ENCODE measurements at regions not wholly inside any gene's neighbourhood (a gene's known extent, or its start where the extent isn't known, plus 50 kb on each side); places are given as distances from the start of the nearest gene placed in this dataset.

DNA sequence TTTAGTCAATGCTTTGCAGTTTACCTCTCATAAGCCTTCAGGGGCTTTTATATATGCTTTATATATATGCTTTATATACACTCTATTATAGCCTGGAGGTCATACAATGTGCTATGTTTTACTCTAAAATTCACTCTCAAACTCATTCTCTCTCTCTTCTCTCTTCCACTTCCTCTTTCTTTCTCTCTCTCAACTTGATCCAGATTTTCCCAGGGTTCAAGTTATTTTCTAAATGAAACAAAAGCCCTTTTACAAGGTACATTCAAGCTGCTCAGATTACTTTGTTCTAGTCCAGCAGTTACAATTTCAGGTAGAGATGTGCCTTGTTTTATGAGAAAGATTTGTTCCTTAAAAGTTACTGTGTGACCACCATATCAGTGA, 79.6 kb upstream of the ACP3 start:
- TF ChIP-seq SP1 (IDR thresholded peaks at IDR 0.05) = no peak
- TF ChIP-seq FOXK2 (IDR thresholded peaks at IDR 0.05) = no peak
- TF ChIP-seq SUZ12 (IDR thresholded peaks at IDR 0.05) = no peak
- TF ChIP-seq FOXM1 (IDR thresholded peaks at IDR 0.05; ENCODE audit: borderline replicate concordance) = no peak
- no peak for TF ChIP-seq ZNF384 (IDR thresholded peaks at IDR 0.05)
- no peak for TF ChIP-seq ELF4 (IDR thresholded peaks at IDR 0.05)
- no peak for TF ChIP-seq LEF1 (IDR thresholded peaks at IDR 0.05; ENCODE audit: borderline replicate concordance)
- no peak for TF ChIP-seq HDGF (IDR thresholded peaks at IDR 0.05; ENCODE audit: borderline replicate concordance)
- no peak for TF ChIP-seq CTBP1 (IDR thresholded peaks at IDR 0.05; ENCODE audit: borderline replicate concordance)
- TF ChIP-seq FOXA1 (IDR thresholded peaks at IDR 0.05) = no peak
- TF ChIP-seq, protein P1, sequence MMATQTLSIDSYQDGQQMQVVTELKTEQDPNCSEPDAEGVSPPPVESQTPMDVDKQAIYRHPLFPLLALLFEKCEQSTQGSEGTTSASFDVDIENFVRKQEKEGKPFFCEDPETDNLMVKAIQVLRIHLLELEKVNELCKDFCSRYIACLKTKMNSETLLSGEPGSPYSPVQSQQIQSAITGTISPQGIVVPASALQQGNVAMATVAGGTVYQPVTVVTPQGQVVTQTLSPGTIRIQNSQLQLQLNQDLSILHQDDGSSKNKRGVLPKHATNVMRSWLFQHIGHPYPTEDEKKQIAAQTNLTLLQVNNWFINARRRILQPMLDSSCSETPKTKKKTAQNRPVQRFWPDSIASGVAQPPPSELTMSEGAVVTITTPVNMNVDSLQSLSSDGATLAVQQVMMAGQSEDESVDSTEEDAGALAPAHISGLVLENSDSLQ (IDR thresholded peaks at IDR 0.05) = no peak
- TF ChIP-seq BHLHE40 (IDR thresholded peaks at IDR 0.05; ENCODE audit: borderline replicate concordance) = no peak
